CD4-positive, alpha-beta T cell (primary cell): ENCODE measurements at regions not wholly inside any gene's neighbourhood (a gene's known extent, or its start where the extent isn't known, plus 50 kb on each side); places are given as distances from the start of the nearest gene placed in this dataset.

Source experiments
- ATAC-seq: fragments of 200-7000 bp; cut with Tn5 transposase; one replicate; pipeline ENCODE4 v1.10.0; 2022; ENCODE audit warnings: mild to moderate bottlenecking; ENCODE audit not compliant: poor library complexity
- CTCF ChIA-PET: fragments of 350-600 bp; sonication (Branson Sonifier 250); formaldehyde crosslinking; loops from one replicate; lab custom pipeline; 2021; ENCODE audit warnings: antibody characterized with exemption, inconsistent platforms; lab: Charles Lee
- POLR2A ChIA-PET: fragments of 350-600 bp; sonication (Branson Sonifier 250); formaldehyde crosslinking; loops from one replicate; lab custom pipeline; 2021; ENCODE audit warnings: antibody characterized with exemption, inconsistent platforms; lab: Charles Lee
- DNase-seq, 14 experiments: peaks; one replicate each; pipeline ENCODE4 v3.0.0-alpha.2; 2013 to 2020; ENCODE audit warnings: mixed read lengths in 2 of 14
- H3K27ac ChIP-seq, 2 donors: one replicate each; pipeline versions ENCODE4 v1.5.1 to v1.7.0; 2013; ENCODE audit warnings: low read length in 2 of 2, low read depth in 1 of 2, mild to moderate bottlenecking in 1 of 2
- H3K27me3 ChIP-seq, 2 experiments: 1 replicate in 1 of 2; 2 replicates in 1 of 2; pipeline versions ENCODE4 v1.6.1 to v1.7.0; 2013; ENCODE audit warnings: low read length in 2 of 2, control low read depth in 1 of 2, mild to moderate bottlenecking in 1 of 2, moderate library complexity in 1 of 2; ENCODE audit not compliant: insufficient read depth in 2 of 2, control insufficient read depth in 1 of 2
- H3K36me3 ChIP-seq: one replicate; pipeline ENCODE4 v1.6.1; 2013; ENCODE audit warnings: low read length, control low read depth; ENCODE audit not compliant: insufficient read depth
- H3K4me1 ChIP-seq: one replicate; pipeline ENCODE4 v1.6.1; 2013; ENCODE audit warnings: low read length, control low read depth; ENCODE audit not compliant: insufficient read depth
- H3K4me3 ChIP-seq: one replicate; pipeline ENCODE4 v1.5.1; 2013; ENCODE audit warnings: mild to moderate bottlenecking, low read length, moderate library complexity
- H3K9me3 ChIP-seq, 2 experiments: 1 replicate in 1 of 2; 2 replicates in 1 of 2; pipeline versions ENCODE4 v1.6.1 to v1.7.0; 2013; ENCODE audit warnings: low read length in 2 of 2, mild to moderate bottlenecking in 2 of 2, control low read depth in 1 of 2, moderate library complexity in 1 of 2; ENCODE audit not compliant: control insufficient read depth in 1 of 2, insufficient read depth in 1 of 2
- H3K27ac Mint-ChIP-seq: one replicate; pipeline ENCODE4 v1.8.0; 2020; ENCODE audit warnings: mixed read lengths
- H3K27me3 Mint-ChIP-seq: one replicate; pipeline ENCODE4 v1.8.0; 2021; ENCODE audit warnings: mixed read lengths
- H3K36me3 Mint-ChIP-seq: one replicate; pipeline ENCODE4 v1.8.0; 2021; ENCODE audit warnings: low read depth, mixed read lengths
- H3K4me1 Mint-ChIP-seq: one replicate; pipeline ENCODE4 v1.8.0; 2021; ENCODE audit warnings: low read depth, mixed read lengths
- H3K4me3 Mint-ChIP-seq: one replicate; pipeline ENCODE4 v1.8.0; 2020; ENCODE audit warnings: mild to moderate bottlenecking, mixed read lengths
- H3K9me3 Mint-ChIP-seq: one replicate; pipeline ENCODE4 v1.8.0; 2020; ENCODE audit warnings: mixed read lengths
- CTCF ChIP-seq: fragments of 200-600 bp; IDR thresholded peaks from one replicate; pipeline ENCODE4 v1.8.0; 2022; ENCODE audit warnings: antibody characterized with exemption, mild to moderate bottlenecking
- intact Hi-C, 2 experiments: fragments of 100-400 bp; cut with DNase I in 1 of 2; cut with micrococcal nuclease in 1 of 2; formaldehyde crosslinking; loops; one replicate each; pipeline versions ENCODE4 v1.15.1 to v1.9.0; 2023 to 2025; cut with DNase I, micrococcal nuclease

DNA sequence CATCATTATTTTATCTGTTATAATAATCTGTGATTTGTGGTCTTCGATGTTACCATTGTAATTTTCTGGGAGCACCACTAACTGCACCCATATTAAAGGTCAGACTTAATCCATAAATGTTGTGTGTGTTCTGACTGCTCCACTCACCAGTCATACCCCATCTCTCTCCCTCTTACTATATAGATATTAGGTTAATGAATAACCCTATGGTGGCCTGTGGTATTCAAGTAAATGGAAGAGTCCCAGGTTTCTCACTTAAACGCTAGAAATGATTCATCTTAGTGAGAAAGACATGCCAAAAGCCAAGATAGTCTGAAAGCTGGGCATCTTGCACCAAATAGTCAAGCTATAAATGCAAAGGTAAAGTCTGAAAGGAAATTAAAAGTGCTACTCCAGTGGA lies 1358.5 kb downstream of the ROBO2 start:
- CTCF ChIA-PET = no interaction called here
- no peak for DNase-seq
- POLR2A ChIA-PET = no interaction called here

GRCh38 chr3:78402720-78403119 lies 1362.8 kb downstream of the ROBO2 start:
- POLR2A ChIA-PET = no interaction called here
- Histone ChIP-seq H3K36me3 (no peaks in the 10 kb centered on the region), H3K9me3 (peaks cover 4 to 6% of the 10 kb centered on the region in 2 experiments), H3K4me1 (no peaks in the 10 kb centered on the region), H3K4me3 (no peak overlapping the region), H3K27ac (no peak overlapping the region), H3K27me3 (no peaks in the 10 kb centered on the region)
- intact Hi-C loops = no loop called here
- H3K9me3 Mint-ChIP-seq = peaks cover 7% of the 10 kb centered on the region
- ATAC-seq = no peak
- no peak for DNase-seq
- H3K27me3 Mint-ChIP-seq = no peaks in the 10 kb centered on the region
- CTCF ChIA-PET = no interaction called here
- no peak overlapping the region for H3K27ac Mint-ChIP-seq
- no peaks in the 10 kb centered on the region for H3K36me3 Mint-ChIP-seq
- H3K4me3 Mint-ChIP-seq = no peak overlapping the region
- TF ChIP-seq CTCF = no peak
- no peaks in the 10 kb centered on the region for H3K4me1 Mint-ChIP-seq

More for the DNA sequence above, 1358.5 kb downstream of the ROBO2 start:
- no peak for ATAC-seq
- Histone ChIP-seq H3K9me3 (peaks cover 4 to 6% of the 10 kb centered on the region in 2 experiments), H3K27ac (no peak overlapping the region), H3K4me3 (no peak overlapping the region), H3K27me3 (no peaks in the 10 kb centered on the region), H3K36me3 (no peaks in the 10 kb centered on the region), H3K4me1 (no peaks in the 10 kb centered on the region)
- Mint-ChIP-seq H3K4me3 (no peak overlapping the region), H3K27me3 (no peaks in the 10 kb centered on the region), H3K36me3 (no peaks in the 10 kb centered on the region), H3K27ac (no peak overlapping the region), H3K9me3 (peaks cover 10% of the 10 kb centered on the region), H3K4me1 (no peaks in the 10 kb centered on the region)
- intact Hi-C loops = no loop called here
- TF ChIP-seq CTCF = no peak

DNA sequence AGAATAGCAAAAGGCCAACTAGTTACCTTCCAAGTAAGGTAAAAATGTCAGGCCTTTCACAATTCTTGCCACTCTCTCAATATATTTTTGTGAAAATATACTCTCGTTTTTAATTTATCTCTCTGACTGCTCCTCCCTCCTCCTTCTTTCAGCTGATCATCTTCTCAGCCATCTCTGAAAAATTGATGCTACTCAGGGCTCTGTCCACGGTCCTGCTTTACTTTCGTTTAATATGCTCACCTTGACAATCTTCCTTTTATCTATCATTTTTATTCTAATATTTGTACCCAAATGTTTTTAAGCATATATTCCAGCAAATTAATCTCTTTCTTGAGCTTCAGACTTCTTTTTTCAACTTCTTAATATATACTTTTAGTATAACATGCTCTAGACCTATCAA lies 1362.1 kb downstream of the ROBO1 start:
- Histone ChIP-seq H3K27me3 (no peaks in the 10 kb centered on the region), H3K4me3 (no peak overlapping the region), H3K4me1 (no peaks in the 10 kb centered on the region), H3K36me3 (no peaks in the 10 kb centered on the region), H3K9me3 (peaks cover 0 to 6% of the 10 kb centered on the region in 2 experiments), H3K27ac (no peak overlapping the region)
- H3K27ac Mint-ChIP-seq = no peak overlapping the region
- H3K4me3 Mint-ChIP-seq = no peak overlapping the region
- CTCF ChIA-PET = no interaction called here
- peaks cover 3% of the 10 kb centered on the region for H3K9me3 Mint-ChIP-seq
- no peaks in the 10 kb centered on the region for H3K27me3 Mint-ChIP-seq
- POLR2A ChIA-PET = no interaction called here
- TF ChIP-seq CTCF = no peak
- DNase-seq (no peak), ATAC-seq (no peak)
- no peaks in the 10 kb centered on the region for H3K4me1 Mint-ChIP-seq
- intact Hi-C loops = no loop called here
- H3K36me3 Mint-ChIP-seq = no peaks in the 10 kb centered on the region
